MV-4-11 (cell line): ENCODE measurements at regions not wholly inside any gene's neighbourhood (a gene's known extent, or its start where the extent isn't known, plus 50 kb on each side); places are given as distances from the start of the nearest gene placed in this dataset.

Experiments used
- DNase-seq: peaks from one replicate; lab custom pipeline; 2025; lab: John Stamatoyannopoulos, UW

- DNase-seq, result no peak
Measured at GRCh38 chr17:77501751-77502625, 361.2 kb downstream of the SEC14L1 start.

GRCh38 chr17:77502626-77503292 is 362.0 kb downstream of the SEC14L1 start:
- DNase-seq, result no peak

GRCh38 chr17:77503293-77503655 is 362.5 kb downstream of the SEC14L1 start:
- no peak for DNase-seq

- no peak for DNase-seq
Measured at GRCh38 chr17:77503916-77504651, 363.3 kb downstream of the SEC14L1 start.

- DNase-seq, result no peak
Measured at GRCh38 chr17:77504652-77505155, 363.9 kb downstream of the SEC14L1 start.

- no peak for DNase-seq
Measured at GRCh38 chr17:77505181-77505639, 364.4 kb downstream of the SEC14L1 start.

- DNase-seq, result no peak
Measured at GRCh38 chr17:77506371-77506991, 365.7 kb downstream of the SEC14L1 start.

GRCh38 chr17:77507111-77507885 is 366.5 kb downstream of the SEC14L1 start:
- no peak for DNase-seq

- peak; percentile 37 for DNase-seq
Measured at GRCh38 chr17:77508047-77508715, 367.4 kb downstream of the SEC14L1 start.

- no peak for DNase-seq
Measured at GRCh38 chr17:77509089-77509488, 368.3 kb downstream of the SEC14L1 start.

GRCh38 chr17:77509599-77509998 is 368.8 kb downstream of the SEC14L1 start:
- no peak for DNase-seq

- DNase-seq, result no peak
Measured at GRCh38 chr17:77510133-77510796, 369.5 kb downstream of the SEC14L1 start.

GRCh38 chr17:77511514-77512061 is 370.8 kb downstream of the SEC14L1 start:
- no peak for DNase-seq

GRCh38 chr17:77512062-77512946 is 371.5 kb downstream of the SEC14L1 start:
- DNase-seq, result no peak

- DNase-seq, result no peak
Measured at GRCh38 chr17:77513045-77513444, 372.3 kb downstream of the SEC14L1 start.

GRCh38 chr17:77515227-77515626 is 374.5 kb downstream of the SEC14L1 start:
- no peak for DNase-seq

- DNase-seq, result no peak
Measured at GRCh38 chr17:77516902-77517301, 376.1 kb downstream of the SEC14L1 start.

GRCh38 chr17:77521076-77521475 is 380.3 kb downstream of the SEC14L1 start:
- DNase-seq, result no peak

- no peak for DNase-seq
Measured at GRCh38 chr17:77523540-77523939, 382.8 kb downstream of the SEC14L1 start.
